HepG2 (cell line): ENCODE measurements at regions not wholly inside any gene's neighbourhood (a gene's known extent, or its start where the extent isn't known, plus 50 kb on each side); places are given as distances from the start of the nearest gene placed in this dataset.

ENCODE experiments used
- EHMT2 ChIP-seq: fragments of 200-600 bp; sonication (generic); IDR thresholded peaks from 2 replicates; pipeline ENCODE4 v1.7.0; 2017; ENCODE audit warnings: antibody characterized with exemption, low read depth, low read length, borderline replicate concordance
- HOXA7 ChIP-seq: sonication (generic); formaldehyde crosslinking; IDR thresholded peaks from 2 replicates; pipeline ENCODE4 v1.8.1; 2022; ENCODE audit warnings: mild to moderate bottlenecking, missing genetic modification reagents, moderate library complexity
- MAFF ChIP-seq: IDR thresholded peaks from 2 replicates; pipeline ENCODE4 v1.6.1; 2011; ENCODE audit warnings: low read depth, low read length, improper control_type of control experiment
- ZNF18 ChIP-seq: sonication (generic); formaldehyde crosslinking; IDR thresholded peaks from 2 replicates; pipeline ENCODE4 v1.8.0; 2022; ENCODE audit warnings: mild to moderate bottlenecking, missing genetic modification reagents; ENCODE audit not compliant: insufficient replicate concordance
- TF ChIP-seq, protein P1 (sequence below): IDR thresholded peaks from 2 replicates; pipeline ENCODE4 v1.6.1; 2016; ENCODE audit warnings: missing genetic modification reagents, missing compliant biosample characterization
- TF ChIP-seq, protein P2 (sequence below): sonication (generic); formaldehyde crosslinking; IDR thresholded peaks from 2 replicates; pipeline ENCODE4 v1.4.0; 2020; ENCODE audit warnings: missing genetic modification reagents, borderline replicate concordance
- TF ChIP-seq, protein P3 (sequence below): sonication (generic); formaldehyde crosslinking; IDR thresholded peaks from 2 replicates; pipeline ENCODE4 v1.5.0; 2020; ENCODE audit warnings: mild to moderate bottlenecking, missing genetic modification reagents, moderate library complexity

- TF ChIP-seq, protein P1, sequence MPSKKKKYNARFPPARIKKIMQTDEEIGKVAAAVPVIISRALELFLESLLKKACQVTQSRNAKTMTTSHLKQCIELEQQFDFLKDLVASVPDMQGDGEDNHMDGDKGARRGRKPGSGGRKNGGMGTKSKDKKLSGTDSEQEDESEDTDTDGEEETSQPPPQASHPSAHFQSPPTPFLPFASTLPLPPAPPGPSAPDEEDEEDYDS (CRISPR knock-in tag): no peak
- TF ChIP-seq HOXA7 (no peak), ZNF18 (CRISPR knock-in tag) (no peak), MAFF (no peak), EHMT2 (no peak)
- TF ChIP-seq, protein P2, sequence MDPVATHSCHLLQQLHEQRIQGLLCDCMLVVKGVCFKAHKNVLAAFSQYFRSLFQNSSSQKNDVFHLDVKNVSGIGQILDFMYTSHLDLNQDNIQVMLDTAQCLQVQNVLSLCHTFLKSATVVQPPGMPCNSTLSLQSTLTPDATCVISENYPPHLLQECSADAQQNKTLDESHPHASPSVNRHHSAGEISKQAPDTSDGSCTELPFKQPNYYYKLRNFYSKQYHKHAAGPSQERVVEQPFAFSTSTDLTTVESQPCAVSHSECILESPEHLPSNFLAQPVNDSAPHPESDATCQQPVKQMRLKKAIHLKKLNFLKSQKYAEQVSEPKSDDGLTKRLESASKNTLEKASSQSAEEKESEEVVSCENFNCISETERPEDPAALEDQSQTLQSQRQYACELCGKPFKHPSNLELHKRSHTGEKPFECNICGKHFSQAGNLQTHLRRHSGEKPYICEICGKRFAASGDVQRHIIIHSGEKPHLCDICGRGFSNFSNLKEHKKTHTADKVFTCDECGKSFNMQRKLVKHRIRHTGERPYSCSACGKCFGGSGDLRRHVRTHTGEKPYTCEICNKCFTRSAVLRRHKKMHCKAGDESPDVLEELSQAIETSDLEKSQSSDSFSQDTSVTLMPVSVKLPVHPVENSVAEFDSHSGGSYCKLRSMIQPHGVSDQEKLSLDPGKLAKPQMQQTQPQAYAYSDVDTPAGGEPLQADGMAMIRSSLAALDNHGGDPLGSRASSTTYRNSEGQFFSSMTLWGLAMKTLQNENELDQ (CRISPR knock-in tag): no peak
- TF ChIP-seq, protein P3, sequence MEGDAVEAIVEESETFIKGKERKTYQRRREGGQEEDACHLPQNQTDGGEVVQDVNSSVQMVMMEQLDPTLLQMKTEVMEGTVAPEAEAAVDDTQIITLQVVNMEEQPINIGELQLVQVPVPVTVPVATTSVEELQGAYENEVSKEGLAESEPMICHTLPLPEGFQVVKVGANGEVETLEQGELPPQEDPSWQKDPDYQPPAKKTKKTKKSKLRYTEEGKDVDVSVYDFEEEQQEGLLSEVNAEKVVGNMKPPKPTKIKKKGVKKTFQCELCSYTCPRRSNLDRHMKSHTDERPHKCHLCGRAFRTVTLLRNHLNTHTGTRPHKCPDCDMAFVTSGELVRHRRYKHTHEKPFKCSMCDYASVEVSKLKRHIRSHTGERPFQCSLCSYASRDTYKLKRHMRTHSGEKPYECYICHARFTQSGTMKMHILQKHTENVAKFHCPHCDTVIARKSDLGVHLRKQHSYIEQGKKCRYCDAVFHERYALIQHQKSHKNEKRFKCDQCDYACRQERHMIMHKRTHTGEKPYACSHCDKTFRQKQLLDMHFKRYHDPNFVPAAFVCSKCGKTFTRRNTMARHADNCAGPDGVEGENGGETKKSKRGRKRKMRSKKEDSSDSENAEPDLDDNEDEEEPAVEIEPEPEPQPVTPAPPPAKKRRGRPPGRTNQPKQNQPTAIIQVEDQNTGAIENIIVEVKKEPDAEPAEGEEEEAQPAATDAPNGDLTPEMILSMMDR: no peak
Observed at GRCh38 chr6:113741651-113742050, 115.5 kb upstream of the MARCKS start.
